ENCODE measurements at regions not wholly inside any gene's neighbourhood (a gene's known extent, or its start where the extent isn't known, plus 50 kb on each side); places are given as distances from the start of the nearest gene placed in this dataset.

GRCh38 chr18:78803104-78803503 is 176.5 kb upstream of the SALL3 start (continued):
- TF ChIP-seq CREB5 (CRISPR knock-in tag; IDR thresholded peaks at IDR 0.05; ENCODE audit: low read depth) (no peak), SNAI2 (CRISPR knock-in tag; IDR thresholded peaks at IDR 0.05) (no peak)

- no peak for TF ChIP-seq ZFP3 (CRISPR knock-in tag; IDR thresholded peaks at IDR 0.05)
- TF ChIP-seq ESRRG (CRISPR knock-in tag; IDR thresholded peaks at IDR 0.05): no peak
- TF ChIP-seq BACH2 (CRISPR knock-in tag; IDR thresholded peaks at IDR 0.05; ENCODE audit: borderline replicate concordance): no peak
- no peak for TF ChIP-seq ZFP30 (CRISPR knock-in tag; IDR thresholded peaks at IDR 0.05)
- no peak for TF ChIP-seq TSHZ2 (CRISPR knock-in tag; IDR thresholded peaks at IDR 0.05)
- TF ChIP-seq OSR1 (CRISPR knock-in tag; IDR thresholded peaks at IDR 0.05): no peak
- TF ChIP-seq ZC3H10 (CRISPR knock-in tag; IDR thresholded peaks at IDR 0.05): no peak
- TF ChIP-seq ARNTL (CRISPR knock-in tag; IDR thresholded peaks at IDR 0.05; ENCODE audit: borderline replicate concordance, low read depth): no peak
- TF ChIP-seq ISL1 (CRISPR knock-in tag; IDR thresholded peaks at IDR 0.05): no peak
- TF ChIP-seq PATZ1 (CRISPR knock-in tag; IDR thresholded peaks at IDR 0.05; ENCODE audit: borderline replicate concordance): no peak
- no peak for TF ChIP-seq ZNF70 (CRISPR knock-in tag; IDR thresholded peaks at IDR 0.05)
- no peak for TF ChIP-seq TCF4 (CRISPR knock-in tag; IDR thresholded peaks at IDR 0.05; ENCODE audit: borderline replicate concordance)
- TF ChIP-seq POU6F1 (CRISPR knock-in tag; IDR thresholded peaks at IDR 0.05; ENCODE audit: borderline replicate concordance, low read depth): no peak
- TF ChIP-seq CSRNP3 (CRISPR knock-in tag; IDR thresholded peaks at IDR 0.05): no peak
- TF ChIP-seq GLIS3 (CRISPR knock-in tag; IDR thresholded peaks at IDR 0.05): no peak
- ATAC-seq: no peak
Measured at GRCh38 chr18:78804206-78805030, 175.2 kb upstream of the SALL3 start.

- TF ChIP-seq ISL1 (CRISPR knock-in tag; IDR thresholded peaks at IDR 0.05): no peak
- TF ChIP-seq TCF4 (CRISPR knock-in tag; IDR thresholded peaks at IDR 0.05; ENCODE audit: borderline replicate concordance): no peak
- no peak for TF ChIP-seq CSDC2 (CRISPR knock-in tag; IDR thresholded peaks at IDR 0.05)
- no peak for TF ChIP-seq SNAI2 (CRISPR knock-in tag; IDR thresholded peaks at IDR 0.05)
- TF ChIP-seq TSHZ2 (CRISPR knock-in tag; IDR thresholded peaks at IDR 0.05): no peak
- TF ChIP-seq PPARA (CRISPR knock-in tag; IDR thresholded peaks at IDR 0.05; ENCODE audit: borderline replicate concordance): no peak
- TF ChIP-seq ARNTL (CRISPR knock-in tag; IDR thresholded peaks at IDR 0.05; ENCODE audit: borderline replicate concordance, low read depth): no peak
- TF ChIP-seq RARB (CRISPR knock-in tag; IDR thresholded peaks at IDR 0.05): no peak
- no peak for TF ChIP-seq ZNF8 (CRISPR knock-in tag; IDR thresholded peaks at IDR 0.05)
- no peak for TF ChIP-seq ZFP30 (CRISPR knock-in tag; IDR thresholded peaks at IDR 0.05)
- ATAC-seq: no peak
Measured at GRCh38 chr18:78805840-78806239, 173.8 kb upstream of the SALL3 start.
